GM19455 (cell line): ENCODE measurements at regions not wholly inside any gene's neighbourhood (a gene's known extent, or its start where the extent isn't known, plus 50 kb on each side); places are given as distances from the start of the nearest gene placed in this dataset.
"Not testable (repeated sequence)": the region's sequence is repeated elsewhere in the genome, so short reads cannot be mapped to it uniquely, and the experiment has no call there.

Source experiments
- ATAC-seq: cut with Tn5 transposase; IDR thresholded peaks from one replicate; pipeline ENCODE4 v1.9.1; 2021; ENCODE audit not compliant: unreplicated experiment

DNA sequence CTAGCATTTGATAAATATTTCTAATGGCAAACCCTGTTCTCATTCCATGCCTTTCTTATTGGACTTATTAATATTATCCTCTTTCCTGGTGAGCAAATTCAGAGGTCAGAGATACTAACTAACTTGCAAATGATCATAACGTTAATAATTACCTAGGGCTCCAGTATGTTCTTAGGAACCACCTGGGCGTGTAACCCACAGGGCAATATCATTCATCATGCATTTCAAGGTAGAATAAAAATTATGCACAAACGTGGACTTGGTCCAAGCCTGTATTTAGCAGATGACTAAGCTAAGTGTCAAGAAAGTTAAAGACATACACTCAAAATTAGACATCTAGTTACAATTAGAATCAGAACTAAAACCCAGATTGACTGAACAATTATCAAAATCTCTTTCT is 850.1 kb downstream of the TRIML1 start:
- no peak for ATAC-seq

DNA sequence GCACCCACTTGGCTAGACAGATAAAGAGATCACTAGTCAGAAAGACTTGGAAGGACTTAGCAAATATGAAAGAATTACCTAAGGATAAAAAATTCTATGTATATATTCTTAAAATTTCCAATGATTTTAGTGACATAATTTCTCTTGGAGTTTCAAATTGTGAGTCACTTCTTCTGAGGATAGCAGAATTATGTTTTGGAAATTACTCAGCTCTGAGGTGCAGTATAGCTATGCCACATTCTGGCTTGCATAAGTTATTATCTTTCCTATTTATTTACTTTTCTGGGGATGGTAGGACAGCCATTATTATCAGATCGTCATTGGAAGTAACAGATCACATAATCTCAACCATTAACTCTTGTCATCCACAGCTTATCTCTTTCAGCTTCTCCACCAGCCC is 853.5 kb downstream of the TRIML1 start:
- ATAC-seq = no peak

DNA sequence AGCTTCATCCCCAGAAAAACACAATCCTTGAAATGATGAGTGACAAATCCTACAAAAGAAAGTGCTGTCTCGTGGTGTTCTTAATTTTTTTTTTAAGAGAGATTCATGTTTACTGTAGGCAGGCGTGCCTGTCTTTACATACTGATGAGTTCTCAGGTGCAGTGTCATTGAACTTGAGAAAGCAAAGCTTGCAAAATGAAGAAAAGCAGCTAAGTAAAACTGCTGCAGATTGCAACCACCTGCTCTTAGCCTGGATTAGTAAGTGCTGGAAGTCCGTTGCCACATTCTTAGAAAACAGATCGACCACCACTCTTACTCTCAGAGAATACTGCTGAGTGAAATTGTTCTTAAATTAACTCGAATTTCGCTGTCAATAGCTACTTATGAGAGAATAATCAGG is 854.6 kb downstream of the TRIML1 start:
- ATAC-seq = no peak

DNA sequence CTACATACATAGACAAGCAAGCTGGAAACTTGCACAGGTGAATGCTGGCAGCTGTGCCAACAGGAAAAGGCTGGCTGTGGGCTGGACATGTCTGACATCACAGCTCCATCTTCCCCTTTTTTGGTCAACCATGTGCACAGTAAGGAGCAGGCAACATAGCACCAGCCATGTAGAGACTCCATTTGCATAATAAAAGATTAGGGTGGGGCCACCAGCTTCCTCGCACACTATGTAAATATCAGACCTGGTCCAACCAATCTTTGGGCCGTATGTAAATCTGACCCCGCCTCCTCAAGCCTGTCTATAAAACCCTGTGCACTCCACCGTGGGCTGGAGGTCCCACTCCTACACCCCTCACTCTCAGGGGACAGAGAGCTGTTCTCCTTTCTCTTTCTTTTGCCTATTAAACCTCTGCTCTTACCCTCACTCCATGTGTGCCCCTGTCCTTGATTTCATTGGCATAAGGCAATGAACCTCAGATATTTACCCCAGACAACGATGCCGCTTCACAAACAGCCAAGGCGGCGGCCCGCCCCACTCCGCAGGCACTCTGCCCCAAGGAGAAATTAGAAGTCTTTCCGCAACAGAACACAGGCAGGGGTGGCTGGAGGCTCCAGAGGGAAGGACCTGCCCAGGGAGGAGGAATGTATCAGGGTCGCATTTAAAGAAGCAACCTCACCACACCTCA is 862.2 kb downstream of the TRIML1 start:
- no peak for ATAC-seq

DNA sequence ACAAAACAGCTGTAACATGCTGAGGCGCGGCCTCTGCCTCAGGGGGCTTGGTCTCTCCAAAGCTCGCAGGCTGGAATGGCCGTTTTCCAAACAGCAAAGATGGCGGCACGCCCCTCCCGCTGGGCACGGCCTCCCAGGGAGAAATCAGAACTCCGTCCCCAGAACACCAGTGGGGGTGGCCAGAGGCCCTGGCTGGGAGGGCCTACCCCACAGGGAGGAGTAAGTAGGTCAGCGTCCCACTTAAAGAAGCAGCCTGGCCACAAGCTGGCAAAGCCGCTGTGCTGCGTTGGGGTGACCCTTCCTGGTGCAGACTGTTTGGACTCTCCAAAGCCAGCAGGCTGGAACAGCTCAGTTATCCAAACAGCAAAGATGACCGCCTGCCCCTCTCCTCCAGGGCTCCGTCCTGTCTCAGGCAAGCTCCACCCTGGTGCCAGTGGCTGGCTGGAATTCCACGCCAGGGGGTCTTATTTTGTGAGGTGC is 862.8 kb downstream of the TRIML1 start:
- no peak for ATAC-seq

DNA sequence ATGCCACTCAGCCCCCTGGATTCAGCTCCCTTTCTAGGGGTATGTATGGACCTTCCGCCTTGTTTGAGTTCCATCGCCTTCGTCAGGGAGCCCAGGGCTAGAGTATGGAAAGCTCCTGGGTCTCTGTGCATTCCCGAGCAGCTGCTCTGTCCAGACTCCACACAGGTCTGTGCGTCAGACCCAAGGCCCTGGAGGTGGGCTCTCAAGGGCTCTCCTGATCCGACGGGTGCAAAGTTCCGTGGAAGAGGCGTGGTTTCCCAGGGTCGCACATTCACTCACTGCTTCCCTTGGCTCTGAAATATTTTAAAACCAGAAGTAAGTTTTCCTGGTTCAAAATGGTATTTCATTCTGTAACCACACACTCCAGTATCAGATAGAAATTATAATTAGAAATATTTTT is 863.2 kb downstream of the TRIML1 start:
- no peak for ATAC-seq

DNA sequence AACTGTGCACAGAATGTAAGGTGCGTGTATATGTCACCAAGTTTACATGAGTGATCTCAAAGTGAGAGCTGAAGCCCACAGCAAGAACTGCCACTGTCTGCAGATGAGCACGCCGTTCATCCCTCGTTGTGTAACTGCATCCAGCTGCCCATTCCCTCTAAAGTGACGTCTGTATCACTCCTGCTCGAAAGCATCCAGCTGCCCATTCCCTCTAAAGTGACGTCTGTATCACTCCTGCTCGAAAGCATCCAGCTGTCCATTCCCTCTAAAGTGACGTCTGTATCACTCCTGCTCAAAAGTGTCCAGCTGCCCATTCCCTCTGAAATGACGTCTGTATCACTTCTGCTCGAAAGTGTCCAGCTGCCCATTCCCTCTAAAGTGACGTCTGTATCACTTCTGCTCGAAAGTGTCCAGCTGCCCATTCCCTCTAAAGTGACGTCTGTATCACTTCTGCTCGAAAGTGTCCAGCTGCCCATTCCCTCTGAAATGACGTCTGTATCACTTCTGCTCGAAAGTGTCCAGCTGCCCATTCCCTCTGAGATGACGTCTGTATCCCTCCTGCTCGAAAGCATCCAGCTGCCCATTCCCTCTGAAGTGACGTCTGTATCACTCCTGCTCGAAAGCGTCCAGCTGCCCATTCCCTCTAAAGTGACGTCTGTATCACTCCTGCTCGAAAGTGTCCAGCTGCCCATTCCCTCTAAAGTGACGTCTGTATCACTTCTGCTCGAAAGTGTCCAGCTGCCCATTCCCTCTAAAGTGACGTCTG is 871.4 kb downstream of the TRIML1 start:
- ATAC-seq = not testable (repeated sequence)

DNA sequence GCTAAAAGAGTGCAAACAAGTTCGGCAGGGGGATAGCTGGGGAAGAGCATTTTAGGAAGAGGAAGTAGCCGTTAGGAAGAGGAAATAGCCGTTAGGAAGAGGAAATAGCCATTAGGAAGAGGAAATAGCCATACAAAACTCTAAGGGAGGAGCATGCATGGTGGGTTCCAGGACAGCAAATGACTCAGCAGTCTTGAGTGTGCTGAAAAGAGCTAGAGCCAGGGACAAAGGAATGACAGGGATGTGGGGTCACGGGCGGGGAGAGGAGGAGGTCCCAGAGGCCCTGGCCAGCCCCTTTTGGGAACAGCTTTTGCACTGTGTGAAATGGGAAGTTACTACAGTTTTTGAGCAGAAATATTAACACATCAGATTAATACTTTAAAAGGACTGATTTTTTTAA is 882.6 kb downstream of the TRIML1 start:
- no peak for ATAC-seq

DNA sequence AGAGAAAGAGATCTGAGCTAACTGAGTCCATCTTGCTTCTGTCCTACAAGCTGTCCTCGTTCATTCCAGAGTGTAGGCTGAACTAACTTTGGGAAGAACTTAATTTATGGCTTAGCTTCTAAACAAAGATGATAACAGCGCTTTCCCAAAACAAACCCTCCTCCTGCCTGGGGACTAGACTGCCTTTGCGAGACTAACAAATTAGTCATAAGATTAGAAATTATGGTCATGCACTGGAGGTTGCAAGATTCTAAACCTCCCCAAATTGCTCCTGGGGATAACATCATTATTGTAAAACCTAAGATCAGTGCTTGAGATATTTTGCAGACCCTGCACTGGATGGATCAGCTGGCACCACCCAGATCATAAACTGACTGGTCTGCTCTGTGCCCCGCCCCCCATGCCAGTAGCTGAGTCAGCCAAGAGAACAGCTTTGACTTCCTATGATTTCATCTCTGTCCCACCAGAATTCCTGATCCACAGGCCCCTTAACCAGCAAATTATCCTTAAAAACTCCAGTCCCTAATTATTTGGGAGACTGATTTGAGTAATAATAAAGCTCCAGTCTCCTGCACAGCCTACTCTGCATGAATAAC is 883.3 kb downstream of the TRIML1 start:
- no peak for ATAC-seq

DNA sequence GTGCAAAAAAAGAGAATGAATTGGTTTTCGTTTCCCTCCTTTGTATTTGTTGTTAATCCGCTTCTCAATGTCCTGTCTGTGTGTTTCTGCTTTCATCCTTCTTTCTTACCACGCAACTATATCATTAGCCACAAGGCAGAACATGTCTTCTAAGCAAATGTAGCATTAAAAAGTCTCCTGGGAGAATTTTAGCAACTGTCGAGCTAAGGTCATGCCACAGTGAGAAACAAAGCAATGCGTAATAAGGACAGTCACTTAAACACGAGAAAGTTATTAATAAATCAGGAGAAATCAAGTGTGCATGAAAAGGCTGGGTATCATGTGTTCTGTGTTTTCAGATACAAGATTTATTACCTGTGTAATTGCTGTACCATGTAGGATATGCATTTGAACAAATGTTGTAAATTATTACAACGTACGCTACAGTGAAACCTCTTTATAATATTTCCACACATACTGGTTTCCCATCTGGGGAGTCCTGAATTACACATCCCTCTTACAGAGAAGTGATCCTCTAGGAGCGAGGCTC is 890.8 kb downstream of the TRIML1 start:
- ATAC-seq = no peak

DNA sequence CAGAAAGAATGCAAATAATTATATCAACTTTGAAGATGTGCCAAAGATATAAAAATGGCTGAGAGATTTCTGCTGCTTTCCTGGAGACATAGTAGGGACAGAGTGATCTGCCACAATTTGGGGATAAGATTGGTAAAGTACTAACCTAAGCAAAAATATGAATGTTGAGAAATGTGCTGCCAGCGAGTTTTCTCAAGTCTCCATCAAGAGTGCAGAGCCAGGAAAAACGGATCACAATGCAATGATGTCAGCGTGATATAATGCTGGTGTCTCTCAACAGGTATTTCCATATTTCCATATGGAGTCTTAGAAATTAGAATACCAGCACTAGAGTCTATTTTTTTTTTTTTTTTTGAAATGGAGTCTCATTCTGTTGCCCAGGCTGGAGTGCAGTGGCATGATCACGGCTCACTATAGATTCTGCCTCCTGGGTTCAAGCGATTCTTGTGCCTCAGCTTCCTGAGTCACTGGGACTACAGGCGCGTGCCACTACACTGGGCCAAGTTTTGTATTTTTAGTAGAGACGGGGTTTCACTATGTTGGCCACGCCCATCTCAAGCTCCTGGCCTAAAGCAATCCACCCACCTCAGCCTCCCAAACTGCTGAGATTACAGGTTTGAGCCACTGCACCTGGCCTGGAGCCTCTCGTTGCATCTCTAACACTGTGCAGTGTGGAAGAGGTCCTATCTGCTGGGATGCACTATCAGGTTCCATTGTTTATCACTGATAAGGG is 893.5 kb downstream of the TRIML1 start:
- no peak for ATAC-seq

DNA sequence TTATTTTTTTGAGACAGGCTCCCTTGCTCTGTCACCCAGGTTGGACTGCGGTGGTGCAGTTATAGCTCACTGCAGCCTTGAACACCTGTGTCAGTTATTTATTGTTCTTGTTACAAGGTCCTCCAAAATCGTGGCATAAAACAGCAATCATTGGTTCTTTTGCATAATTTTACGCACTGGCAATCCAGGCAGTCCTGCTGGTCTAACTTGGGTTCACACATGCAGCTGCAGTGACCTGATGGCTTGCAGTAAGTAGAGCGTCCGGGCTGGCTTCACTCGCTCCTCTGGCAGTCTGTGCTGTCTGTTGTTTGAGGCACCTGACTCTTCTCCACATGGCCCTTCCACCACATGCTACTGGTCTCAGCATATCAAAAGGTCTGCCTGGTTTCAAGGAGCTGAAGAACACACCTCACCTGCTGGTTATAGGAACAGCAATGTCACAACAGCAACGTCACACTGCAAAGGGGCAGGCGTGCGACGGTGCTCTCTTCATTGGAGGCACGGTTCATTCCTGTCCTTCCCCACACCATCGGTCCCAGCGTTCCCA is 894.6 kb downstream of the TRIML1 start:
- ATAC-seq = no peak

DNA sequence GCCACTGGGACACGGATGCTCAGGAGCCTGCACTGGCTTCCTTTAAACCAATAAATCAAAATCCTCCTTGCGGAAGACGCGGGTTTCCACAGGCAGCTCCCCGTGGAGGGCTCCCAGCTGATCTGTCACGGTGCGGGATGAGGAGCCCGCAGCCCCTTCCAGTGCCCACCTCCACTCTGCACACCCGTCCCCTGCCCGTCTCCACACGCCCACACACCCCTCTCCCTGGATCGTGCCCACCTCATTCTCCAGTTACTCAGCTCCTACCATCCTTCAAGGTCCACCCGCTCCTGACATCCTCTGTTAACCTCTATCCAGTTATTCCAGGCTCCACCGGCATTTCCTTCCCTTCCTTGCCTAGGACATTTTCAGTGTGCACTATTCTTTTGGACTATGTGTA is 895.9 kb downstream of the TRIML1 start:
- no peak for ATAC-seq

DNA sequence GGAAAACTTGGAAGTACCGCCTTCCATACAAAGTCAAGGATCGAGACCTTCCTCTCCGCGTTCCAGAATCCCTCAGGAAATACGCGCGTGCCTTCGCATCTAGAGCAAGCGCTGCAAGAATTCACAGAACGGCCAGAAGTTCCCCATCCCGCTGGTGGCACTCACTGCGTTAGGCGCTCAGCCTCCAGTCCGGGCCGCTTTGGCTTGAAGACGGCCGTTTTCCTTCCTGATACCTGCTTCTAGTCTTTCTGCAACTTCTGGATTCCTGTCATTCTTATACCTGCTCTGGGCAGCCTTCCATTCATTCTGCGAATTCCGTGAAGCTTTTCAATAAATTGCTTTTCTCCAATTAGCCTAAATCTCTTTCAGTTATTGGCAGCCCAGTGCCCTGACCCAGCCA is 896.4 kb downstream of the TRIML1 start:
- ATAC-seq = no peak

DNA sequence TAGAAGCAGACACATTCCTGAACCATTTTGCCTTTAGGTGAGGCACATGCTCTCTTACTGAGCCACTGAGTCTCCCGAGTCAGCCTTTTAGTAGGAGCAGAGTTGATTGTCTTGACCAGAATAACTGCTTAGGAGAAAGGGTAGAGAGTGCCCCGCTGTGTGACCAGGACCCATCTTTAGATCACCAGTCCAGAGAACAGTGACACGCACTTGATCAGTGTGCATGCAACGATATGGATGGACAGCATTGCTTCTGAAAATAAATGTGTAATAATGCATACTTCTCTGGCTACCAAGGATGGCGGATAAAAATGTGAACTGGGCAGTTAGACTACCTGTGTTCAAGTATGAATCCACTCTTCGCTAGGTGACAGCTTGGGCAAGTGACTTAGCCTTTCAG is 897.7 kb downstream of the TRIML1 start:
- ATAC-seq = no peak

DNA sequence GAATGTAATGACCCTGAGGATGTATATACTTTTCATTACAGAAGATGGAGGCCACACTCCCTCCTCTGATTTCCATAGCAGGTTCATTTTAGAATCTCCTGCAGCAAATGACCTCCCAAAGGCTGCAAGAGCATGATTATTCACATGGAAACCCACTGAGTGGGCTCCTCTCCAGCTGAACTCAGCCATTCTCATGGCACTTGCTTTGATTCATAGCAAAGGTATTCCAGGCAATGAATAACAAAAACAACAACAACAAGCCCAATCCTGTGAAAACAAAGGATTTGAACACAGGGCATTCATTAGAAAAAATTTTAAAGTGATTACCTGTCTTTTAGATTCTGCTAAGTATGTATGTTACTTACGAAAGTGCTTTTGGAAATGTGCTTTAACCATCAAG is 894.0 kb upstream of the FRG1 start:
- no peak for ATAC-seq

DNA sequence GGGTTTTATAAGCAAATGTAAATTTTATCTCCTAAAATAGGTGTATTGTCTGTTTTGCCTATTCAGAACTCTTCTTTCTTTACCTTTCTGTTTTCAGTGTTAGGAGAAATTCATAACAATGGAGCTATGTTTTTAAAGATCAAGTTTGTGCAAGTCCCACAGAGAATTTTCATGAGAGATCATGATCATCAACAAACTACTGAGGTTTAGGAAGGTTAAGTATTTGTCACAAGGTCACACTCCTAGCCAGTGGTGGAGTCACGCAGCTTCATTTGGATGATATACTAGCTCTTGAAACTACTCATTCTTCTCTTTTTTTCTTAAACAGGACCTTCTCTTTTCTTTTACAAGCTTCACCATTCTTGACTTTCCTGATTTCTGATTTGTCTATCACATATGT is 892.6 kb upstream of the FRG1 start:
- ATAC-seq = no peak

DNA sequence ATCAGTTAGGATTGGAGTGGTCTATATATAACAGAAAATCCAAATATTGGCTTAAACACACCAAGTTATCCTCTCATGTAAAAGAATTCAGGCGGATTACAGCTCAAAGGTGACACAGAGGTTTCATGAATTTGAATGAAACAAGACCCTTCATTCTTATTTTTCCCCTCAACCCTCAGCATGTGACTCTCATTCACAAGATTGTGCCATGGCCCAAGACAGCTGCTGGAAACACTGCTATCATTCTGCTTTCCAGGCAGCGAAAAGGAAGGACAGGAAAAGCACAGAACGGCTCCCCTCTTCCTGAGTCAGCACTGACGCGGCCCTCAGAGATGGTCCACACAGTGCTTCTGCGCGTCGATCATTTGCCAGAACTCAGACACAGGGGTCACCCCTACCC is 891.0 kb upstream of the FRG1 start:
- no peak for ATAC-seq

DNA sequence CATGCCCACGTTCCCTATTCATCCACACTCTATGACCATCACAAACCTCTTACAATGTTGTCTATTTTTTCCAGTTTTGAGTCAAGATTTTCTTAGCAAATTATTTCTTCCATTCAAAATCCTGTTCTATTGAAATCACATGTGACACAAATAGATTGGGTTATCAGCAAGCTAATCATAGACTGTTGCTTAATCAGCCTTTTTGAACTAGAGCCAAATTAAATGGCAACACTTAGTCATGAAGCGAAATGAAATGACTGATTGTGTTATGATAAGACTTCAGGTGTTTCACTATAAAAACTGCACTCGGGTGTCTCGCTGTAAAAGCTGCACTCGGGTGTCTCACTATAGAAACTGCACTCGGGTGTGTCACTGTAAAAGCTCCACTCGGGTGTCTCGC is 890.0 kb upstream of the FRG1 start:
- no peak for ATAC-seq

DNA sequence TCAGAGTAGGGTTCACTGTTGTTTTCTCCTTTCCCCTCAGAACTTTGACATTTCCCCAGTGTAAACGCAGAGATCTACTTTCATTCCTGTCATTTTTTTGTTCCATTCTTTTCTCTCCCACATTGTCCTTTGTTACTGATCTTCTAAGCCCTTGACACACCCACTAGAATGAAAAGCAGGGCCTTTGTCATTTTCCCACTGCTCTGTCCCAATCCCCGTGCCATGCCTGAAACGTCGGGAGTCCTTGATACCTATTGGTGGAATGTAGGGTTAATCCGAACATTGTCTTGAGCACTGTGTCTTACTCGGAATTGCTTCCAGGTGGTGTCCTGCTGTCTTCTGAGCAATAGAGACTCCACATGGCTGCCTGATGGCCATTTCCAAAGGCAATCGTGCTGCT is 887.1 kb upstream of the FRG1 start:
- no peak for ATAC-seq

DNA sequence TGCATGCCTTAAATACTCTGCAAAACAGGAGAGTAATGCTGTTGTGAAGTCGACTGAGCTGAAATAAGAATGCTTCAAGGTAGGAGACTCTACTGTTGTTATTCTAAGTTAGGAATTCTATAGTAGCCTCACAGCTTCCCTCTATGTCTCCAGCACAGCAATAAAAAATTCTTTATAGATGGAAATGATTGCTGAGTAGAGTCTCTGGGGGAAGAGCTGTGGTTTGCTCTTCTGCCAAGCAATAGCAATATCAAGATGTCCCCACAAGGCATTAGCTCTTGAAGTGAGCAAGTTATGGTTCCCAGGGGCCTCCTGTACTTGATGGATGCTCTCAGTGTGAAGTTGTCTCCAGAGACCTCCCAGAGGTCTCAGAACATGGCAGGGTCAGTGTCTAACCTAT is 880.6 kb upstream of the FRG1 start:
- ATAC-seq = no peak
